NCI-H526 treated with DMSO at 0.1 percent for 48 hours (cell line): ENCODE measurements at regions not wholly inside any gene's neighbourhood (a gene's known extent, or its start where the extent isn't known, plus 50 kb on each side); places are given as distances from the start of the nearest gene placed in this dataset.

Experiments
- DNase-seq: peaks from one replicate; lab custom pipeline; 2025; lab: John Stamatoyannopoulos, UW

GRCh38 chr1:79599257-79599656, 592.7 kb upstream of the ADGRL4 start:
- no peak for DNase-seq

GRCh38 chr1:79595931-79596330, 589.4 kb upstream of the ADGRL4 start:
- DNase-seq, result no peak

GRCh38 chr1:79594121-79594698, 587.7 kb upstream of the ADGRL4 start:
- DNase-seq, result no peak

GRCh38 chr1:79592707-79593106, 586.2 kb upstream of the ADGRL4 start:
- no peak for DNase-seq

- DNase-seq, result no peak
Measured at GRCh38 chr1:79588719-79589118, 582.2 kb upstream of the ADGRL4 start.

GRCh38 chr1:79587229-79587628, 580.7 kb upstream of the ADGRL4 start:
- DNase-seq, result no peak

GRCh38 chr1:79585801-79586200, 579.3 kb upstream of the ADGRL4 start:
- no peak for DNase-seq

GRCh38 chr1:79575424-79575823, 568.9 kb upstream of the ADGRL4 start:
- DNase-seq, result no peak

- DNase-seq, result no peak
Measured at GRCh38 chr1:79568411-79568810, 561.9 kb upstream of the ADGRL4 start.

GRCh38 chr1:79561521-79561978, 555.0 kb upstream of the ADGRL4 start:
- DNase-seq, result no peak

GRCh38 chr1:79556189-79556588, 549.7 kb upstream of the ADGRL4 start:
- DNase-seq, result no peak

- no peak for DNase-seq
Measured at GRCh38 chr1:79554688-79555087, 548.2 kb upstream of the ADGRL4 start.

GRCh38 chr1:79551321-79551720, 544.8 kb upstream of the ADGRL4 start:
- DNase-seq, result no peak

GRCh38 chr1:79550402-79550801, 543.9 kb upstream of the ADGRL4 start:
- DNase-seq, result no peak

- no peak for DNase-seq
Measured at GRCh38 chr1:79549201-79549600, 542.7 kb upstream of the ADGRL4 start.

- DNase-seq, result no peak
Measured at GRCh38 chr1:79547514-79547913, 541.0 kb upstream of the ADGRL4 start.

- no peak for DNase-seq
Measured at GRCh38 chr1:79543394-79543793, 536.9 kb upstream of the ADGRL4 start.

- DNase-seq, result no peak
Measured at GRCh38 chr1:79539001-79539400, 532.5 kb upstream of the ADGRL4 start.

GRCh38 chr1:79532555-79532954, 526.0 kb upstream of the ADGRL4 start:
- no peak for DNase-seq

GRCh38 chr1:79531790-79532189, 525.3 kb upstream of the ADGRL4 start:
- DNase-seq, result no peak

GRCh38 chr1:79530476-79530875, 523.9 kb upstream of the ADGRL4 start:
- DNase-seq, result no peak

- no peak for DNase-seq
Measured at GRCh38 chr1:79530055-79530454, 523.5 kb upstream of the ADGRL4 start.

- no peak for DNase-seq
Measured at GRCh38 chr1:79524126-79524525, 517.6 kb upstream of the ADGRL4 start.

GRCh38 chr1:79519084-79519760, 512.7 kb upstream of the ADGRL4 start:
- no peak for DNase-seq
